ENCODE measurements at regions not wholly inside any gene's neighbourhood (a gene's known extent, or its start where the extent isn't known, plus 50 kb on each side); places are given as distances from the start of the nearest gene placed in this dataset.

DNA sequence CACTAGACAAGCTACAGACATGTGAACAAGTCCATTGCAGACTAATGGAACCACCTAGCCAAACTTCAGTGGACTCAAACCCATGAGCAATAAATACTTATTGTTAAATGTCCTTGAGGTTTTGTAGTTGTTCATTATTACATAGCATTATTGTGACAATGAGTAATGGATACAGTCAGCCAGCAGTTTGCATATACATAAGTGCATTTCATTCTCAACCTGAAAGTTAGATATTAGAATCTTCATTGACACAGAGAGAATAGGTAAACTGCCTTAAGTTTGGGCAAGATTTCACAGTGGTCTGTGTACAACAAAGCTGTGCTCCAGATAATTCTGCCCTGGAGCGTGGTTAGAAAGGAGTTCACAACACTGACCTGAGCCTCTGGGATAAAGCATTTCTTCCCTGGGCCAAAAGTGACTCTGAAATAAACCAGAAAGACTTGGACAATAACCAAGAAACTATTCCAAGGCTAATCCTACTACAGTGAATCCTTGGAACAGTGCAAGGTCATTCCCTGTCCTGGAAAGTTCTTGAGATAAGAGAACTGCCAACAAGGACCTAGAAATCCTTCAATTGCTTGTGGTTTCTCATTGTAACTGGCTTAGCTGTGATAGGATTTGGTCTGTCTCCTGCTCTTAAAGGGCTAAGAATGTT, 225.5 kb upstream of the STT3B start:
- ATAC-seq (no peak), DNase-seq (ENCODE audit: low spot score) (no peak)
- H3F3A ChIP-seq (replicated peaks; ENCODE audit: low read depth) = no peaks in the 10 kb centered on the region
- H4K20me1 ChIP-seq (replicated peaks; ENCODE audit: insufficient read depth) = no peaks in the 10 kb centered on the region
- no peak overlapping the region for H3K4me3 ChIP-seq
- H3K4me1 ChIP-seq (ENCODE audit: insufficient read depth) = no peaks in the 10 kb centered on the region
- Mint-ChIP-seq H3K36me3 (ENCODE audit: low read depth) (no peaks in the 10 kb centered on the region), H3K27ac (no peak overlapping the region), H3K9me3 (no peaks in the 10 kb centered on the region), H3K4me1 (0 out of 3 replicates have a peak, but pooled peaks cover 3% of the 10 kb centered on the region), H3K27me3 (ENCODE audit: insufficient read depth, low read depth, poor library complexity) (peaks cover 2% of the 10 kb centered on the region), H3K4me3 (no peak overlapping the region)
- H3K27me3 ChIP-seq (ENCODE audit: insufficient read depth) = no peaks in the 10 kb centered on the region
- no peak overlapping the region for H3K27ac ChIP-seq (ENCODE audit: low read depth)
- no peaks in the 10 kb centered on the region for H3K36me3 ChIP-seq (ENCODE audit: insufficient read depth)
- peaks cover 20% of the 10 kb centered on the region for H3K9me2 ChIP-seq (ENCODE audit: insufficient read depth)
- no peaks in the 10 kb centered on the region for H3K79me2 ChIP-seq (replicated peaks; ENCODE audit: insufficient read depth)
- no peak overlapping the region for H3K4me2 ChIP-seq
- H2AFZ ChIP-seq = peak overlapping the region; percentile 23; the same call in 1 of the 2 replicates
- no peak for TF ChIP-seq NANOG (IDR thresholded peaks at IDR 0.05; ENCODE audit: borderline replicate concordance)
- TF ChIP-seq EZH2phosphoT487 (IDR thresholded peaks at IDR 0.05; ENCODE audit: unreplicated experiment) = no peak
- TF ChIP-seq ZNF331 (CRISPR knock-in tag; IDR thresholded peaks at IDR 0.05; ENCODE audit: low read depth) = no peak
- TF ChIP-seq REST (IDR thresholded peaks at IDR 0.05; ENCODE audit: unreplicated experiment) = no peak
- TF ChIP-seq, protein P1, sequence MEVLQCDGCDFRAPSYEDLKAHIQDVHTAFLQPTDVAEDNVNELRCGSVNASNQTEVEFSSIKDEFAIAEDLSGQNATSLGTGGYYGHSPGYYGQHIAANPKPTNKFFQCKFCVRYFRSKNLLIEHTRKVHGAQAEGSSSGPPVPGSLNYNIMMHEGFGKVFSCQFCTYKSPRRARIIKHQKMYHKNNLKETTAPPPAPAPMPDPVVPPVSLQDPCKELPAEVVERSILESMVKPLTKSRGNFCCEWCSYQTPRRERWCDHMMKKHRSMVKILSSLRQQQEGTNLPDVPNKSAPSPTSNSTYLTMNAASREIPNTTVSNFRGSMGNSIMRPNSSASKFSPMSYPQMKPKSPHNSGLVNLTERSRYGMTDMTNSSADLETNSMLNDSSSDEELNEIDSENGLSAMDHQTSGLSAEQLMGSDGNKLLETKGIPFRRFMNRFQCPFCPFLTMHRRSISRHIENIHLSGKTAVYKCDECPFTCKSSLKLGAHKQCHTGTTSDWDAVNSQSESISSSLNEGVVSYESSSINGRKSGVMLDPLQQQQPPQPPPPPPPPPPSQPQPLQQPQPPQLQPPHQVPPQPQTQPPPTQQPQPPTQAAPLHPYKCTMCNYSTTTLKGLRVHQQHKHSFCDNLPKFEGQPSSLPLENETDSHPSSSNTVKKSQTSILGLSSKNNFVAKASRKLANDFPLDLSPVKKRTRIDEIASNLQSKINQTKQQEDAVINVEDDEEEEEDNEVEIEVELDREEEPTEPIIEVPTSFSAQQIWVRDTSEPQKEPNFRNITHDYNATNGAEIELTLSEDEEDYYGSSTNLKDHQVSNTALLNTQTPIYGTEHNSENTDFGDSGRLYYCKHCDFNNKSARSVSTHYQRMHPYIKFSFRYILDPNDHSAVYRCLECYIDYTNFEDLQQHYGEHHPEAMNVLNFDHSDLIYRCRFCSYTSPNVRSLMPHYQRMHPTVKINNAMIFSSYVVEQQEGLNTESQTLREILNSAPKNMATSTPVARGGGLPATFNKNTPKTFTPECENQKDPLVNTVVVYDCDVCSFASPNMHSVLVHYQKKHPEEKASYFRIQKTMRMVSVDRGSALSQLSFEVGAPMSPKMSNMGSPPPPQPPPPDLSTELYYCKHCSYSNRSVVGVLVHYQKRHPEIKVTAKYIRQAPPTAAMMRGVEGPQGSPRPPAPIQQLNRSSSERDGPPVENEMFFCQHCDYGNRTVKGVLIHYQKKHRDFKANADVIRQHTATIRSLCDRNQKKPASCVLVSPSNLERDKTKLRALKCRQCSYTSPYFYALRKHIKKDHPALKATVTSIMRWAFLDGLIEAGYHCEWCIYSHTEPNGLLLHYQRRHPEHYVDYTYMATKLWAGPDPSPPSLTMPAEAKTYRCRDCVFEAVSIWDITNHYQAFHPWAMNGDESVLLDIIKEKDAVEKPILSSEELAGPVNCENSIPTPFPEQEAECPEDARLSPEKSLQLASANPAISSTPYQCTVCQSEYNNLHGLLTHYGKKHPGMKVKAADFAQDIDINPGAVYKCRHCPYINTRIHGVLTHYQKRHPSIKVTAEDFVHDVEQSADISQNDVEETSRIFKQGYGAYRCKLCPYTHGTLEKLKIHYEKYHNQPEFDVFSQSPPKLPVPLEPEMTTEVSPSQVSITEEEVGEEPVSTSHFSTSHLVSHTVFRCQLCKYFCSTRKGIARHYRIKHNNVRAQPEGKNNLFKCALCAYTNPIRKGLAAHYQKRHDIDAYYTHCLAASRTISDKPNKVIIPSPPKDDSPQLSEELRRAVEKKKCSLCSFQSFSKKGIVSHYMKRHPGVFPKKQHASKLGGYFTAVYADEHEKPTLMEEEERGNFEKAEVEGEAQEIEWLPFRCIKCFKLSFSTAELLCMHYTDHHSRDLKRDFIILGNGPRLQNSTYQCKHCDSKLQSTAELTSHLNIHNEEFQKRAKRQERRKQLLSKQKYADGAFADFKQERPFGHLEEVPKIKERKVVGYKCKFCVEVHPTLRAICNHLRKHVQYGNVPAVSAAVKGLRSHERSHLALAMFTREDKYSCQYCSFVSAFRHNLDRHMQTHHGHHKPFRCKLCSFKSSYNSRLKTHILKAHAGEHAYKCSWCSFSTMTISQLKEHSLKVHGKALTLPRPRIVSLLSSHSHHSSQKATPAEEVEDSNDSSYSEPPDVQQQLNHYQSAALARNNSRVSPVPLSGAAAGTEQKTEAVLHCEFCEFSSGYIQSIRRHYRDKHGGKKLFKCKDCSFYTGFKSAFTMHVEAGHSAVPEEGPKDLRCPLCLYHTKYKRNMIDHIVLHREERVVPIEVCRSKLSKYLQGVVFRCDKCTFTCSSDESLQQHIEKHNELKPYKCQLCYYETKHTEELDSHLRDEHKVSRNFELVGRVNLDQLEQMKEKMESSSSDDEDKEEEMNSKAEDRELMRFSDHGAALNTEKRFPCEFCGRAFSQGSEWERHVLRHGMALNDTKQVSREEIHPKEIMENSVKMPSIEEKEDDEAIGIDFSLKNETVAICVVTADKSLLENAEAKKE (CRISPR knock-in tag; IDR thresholded peaks at IDR 0.05) = no peak
- TF ChIP-seq EZH2 (IDR thresholded peaks at IDR 0.05; ENCODE audit: low read depth, unreplicated experiment) = no peak
